ENCODE measurements at regions not wholly inside any gene's neighbourhood (a gene's known extent, or its start where the extent isn't known, plus 50 kb on each side); places are given as distances from the start of the nearest gene placed in this dataset.

- TF ChIP-seq CTCF (IDR thresholded peaks at IDR 0.05) (no peak), POLR2A (IDR thresholded peaks at IDR 0.05) (no peak)
Observed at GRCh38 chr17:15087946-15088345, 177.2 kb downstream of the PMP22 start.
